DND-41 (cell line): ENCODE measurements at regions not wholly inside any gene's neighbourhood (a gene's known extent, or its start where the extent isn't known, plus 50 kb on each side); places are given as distances from the start of the nearest gene placed in this dataset.

Experiments used
- ATAC-seq: fragments of 200-7000 bp; cut with Tn5 transposase; 3 replicates; pipeline ENCODE4 v1.9.1; 2021; ENCODE audit warnings: low read depth; ENCODE audit not compliant: insufficient read depth
- DNase-seq: peaks from one replicate; pipeline ENCODE4 v3.0.0-alpha.2; 2020
- H2AFZ ChIP-seq: 2 replicates; pipeline ENCODE4 v1.6.0; 2012; ENCODE audit warnings: low read depth, low read length
- H3K27ac ChIP-seq: 2 replicates; pipeline ENCODE4 v1.5.1; 2012; ENCODE audit warnings: low read length, inconsistent platforms
- H3K27me3 ChIP-seq: fragments of 200-600 bp; sonication (generic); 2 replicates; pipeline ENCODE4 v1.6.0; 2012; ENCODE audit warnings: low read length, mild to moderate bottlenecking, inconsistent platforms; ENCODE audit not compliant: insufficient read depth, poor library complexity
- H3K36me3 ChIP-seq: 2 replicates; pipeline ENCODE4 v1.5.1; 2012; ENCODE audit warnings: low read length, inconsistent platforms; ENCODE audit not compliant: insufficient read depth
- H3K4me1 ChIP-seq: 2 replicates; pipeline ENCODE4 v1.5.1; 2012; ENCODE audit warnings: mild to moderate bottlenecking, low read length; ENCODE audit not compliant: insufficient read depth
- H3K4me2 ChIP-seq: 2 replicates; pipeline ENCODE4 v1.6.0; 2012; ENCODE audit warnings: mild to moderate bottlenecking, moderate library complexity, low read length, inconsistent platforms; ENCODE audit not compliant: insufficient read depth
- H3K4me3 ChIP-seq, 2 experiments: fragments of 200-600 bp in 1 of 2; shearing (Covaris generic) in 1 of 2; 2 replicates each; pipeline ENCODE4 v1.5.1; 2012 to 2016; ENCODE audit warnings: inconsistent platforms in 2 of 2, low read length in 2 of 2, mild to moderate bottlenecking in 2 of 2, low read depth in 1 of 2, moderate library complexity in 1 of 2
- H3K79me2 ChIP-seq: 2 replicates; pipeline ENCODE4 v1.6.0; 2012; ENCODE audit warnings: low read length, inconsistent platforms; ENCODE audit not compliant: insufficient read depth
- H3K9ac ChIP-seq: 2 replicates; pipeline ENCODE4 v1.6.0; 2012; ENCODE audit warnings: low read depth, mild to moderate bottlenecking, inconsistent platforms, low read length, moderate library complexity
- H3K9me3 ChIP-seq: 2 replicates; pipeline ENCODE4 v1.5.1; 2012; ENCODE audit warnings: low read length, moderate library complexity, mild to moderate bottlenecking, inconsistent platforms; ENCODE audit not compliant: insufficient read depth, severe bottlenecking
- H4K20me1 ChIP-seq: 2 replicates; pipeline ENCODE4 v1.6.0; 2012; ENCODE audit warnings: low read length; ENCODE audit not compliant: insufficient read depth
- CTCF ChIP-seq: IDR thresholded peaks from 2 replicates; pipeline ENCODE4 v1.5.1; 2012; ENCODE audit warnings: borderline replicate concordance, low read length, moderate library complexity, mild to moderate bottlenecking; ENCODE audit not compliant: poor library complexity, severe bottlenecking; ENCODE audit errors: extremely low read depth
- EZH2 ChIP-seq: IDR thresholded peaks from 3 replicates; pipeline ENCODE4 v1.6.1; 2012; ENCODE audit warnings: borderline replicate concordance, low read depth, mild to moderate bottlenecking, moderate library complexity, low read length, inconsistent platforms; ENCODE audit not compliant: severe bottlenecking

- no peak overlapping the region for H3K4me3 ChIP-seq
- no peak for ATAC-seq
- H2AFZ ChIP-seq = no peak overlapping the region
- no peak overlapping the region for H3K9ac ChIP-seq
- H3K79me2 ChIP-seq = no peaks in the 10 kb centered on the region
- peaks cover 6% of the 10 kb centered on the region; the same call in 1 of the 2 replicates for H3K4me1 ChIP-seq
- no peaks in the 10 kb centered on the region for H3K9me3 ChIP-seq
- no peak overlapping the region for H3K27ac ChIP-seq
- peaks cover 9% of the 10 kb centered on the region; the same call in 1 of the 2 replicates for H4K20me1 ChIP-seq
- H3K27me3 ChIP-seq = no peaks in the 10 kb centered on the region
- no peak for DNase-seq
- H3K4me2 ChIP-seq = no peak overlapping the region
- TF ChIP-seq EZH2 (no peak), CTCF (no peak)
- no peaks in the 10 kb centered on the region for H3K36me3 ChIP-seq
Measured at GRCh38 chr3:13130464-13131193, 57.4 kb upstream of the IQSEC1 start.

- H3K79me2 ChIP-seq = no peaks in the 10 kb centered on the region
- no peaks in the 10 kb centered on the region for H3K27me3 ChIP-seq
- H3K9me3 ChIP-seq = no peaks in the 10 kb centered on the region
- no peak for DNase-seq
- no peak overlapping the region for H3K4me3 ChIP-seq
- no peak for TF ChIP-seq CTCF
- TF ChIP-seq EZH2 = no peak
- H4K20me1 ChIP-seq = peaks cover 6% of the 10 kb centered on the region; the same call in 1 of the 2 replicates
- no peaks in the 10 kb centered on the region for H3K4me1 ChIP-seq
- no peak overlapping the region for H3K27ac ChIP-seq
- H3K9ac ChIP-seq = no peak overlapping the region
- H2AFZ ChIP-seq = no peak overlapping the region
- H3K36me3 ChIP-seq = no peaks in the 10 kb centered on the region
- no peak for ATAC-seq
- H3K4me2 ChIP-seq = no peak overlapping the region
Measured at GRCh38 chr3:13125092-13126015, 52.1 kb upstream of the IQSEC1 start.

GRCh38 chr3:13124631-13125030 lies 51.4 kb upstream of the IQSEC1 start:
- Histone ChIP-seq H3K36me3 (no peaks in the 10 kb centered on the region), H3K9me3 (no peaks in the 10 kb centered on the region), H3K4me2 (no peak overlapping the region), H3K27me3 (peaks cover 2% of the 10 kb centered on the region), H3K79me2 (no peaks in the 10 kb centered on the region), H3K4me3 (no peak overlapping the region), H3K27ac (no peak overlapping the region), H4K20me1 (peaks cover 6% of the 10 kb centered on the region; the same call in 1 of the 2 replicates), H2AFZ (no peak overlapping the region), H3K4me1 (no peaks in the 10 kb centered on the region), H3K9ac (no peak overlapping the region)
- no peak for ATAC-seq
- DNase-seq = no peak
- TF ChIP-seq CTCF (no peak), EZH2 (no peak)
